ENCODE measurements at regions not wholly inside any gene's neighbourhood (a gene's known extent, or its start where the extent isn't known, plus 50 kb on each side); places are given as distances from the start of the nearest gene placed in this dataset.

GRCh38 chr6:9875605-9876353, 539.1 kb downstream of the TFAP2A start:
- TF ChIP-seq REST (IDR thresholded peaks at IDR 0.05) (no peak), HNF4G (IDR thresholded peaks at IDR 0.05) (no peak), CTCF (IDR thresholded peaks at IDR 0.05; ENCODE audit: low read depth, low read length, missing input control) (no peak), JUND (IDR thresholded peaks at IDR 0.05) (no peak), TAF1 (conservative IDR thresholded peaks at IDR 0.05) (no peak), MAX (IDR thresholded peaks at IDR 0.05) (no peak), SP1 (IDR thresholded peaks at IDR 0.05) (no peak), GABPA (IDR thresholded peaks at IDR 0.05 in 1 of 2, conservative IDR thresholded peaks at IDR 0.05 in 1 of 2) (no peak), ATF3 (IDR thresholded peaks at IDR 0.05) (no peak), YY1 (IDR thresholded peaks at IDR 0.05) (no peak), RAD21 (IDR thresholded peaks at IDR 0.05) (no peak)

Data from liver (tissue), 3 donors.